ENCODE measurements at regions not wholly inside any gene's neighbourhood (a gene's known extent, or its start where the extent isn't known, plus 50 kb on each side); places are given as distances from the start of the nearest gene placed in this dataset.
A peak's percentile ranks its signal among the peaks of the same experiment; 100 is the strongest.

DNA sequence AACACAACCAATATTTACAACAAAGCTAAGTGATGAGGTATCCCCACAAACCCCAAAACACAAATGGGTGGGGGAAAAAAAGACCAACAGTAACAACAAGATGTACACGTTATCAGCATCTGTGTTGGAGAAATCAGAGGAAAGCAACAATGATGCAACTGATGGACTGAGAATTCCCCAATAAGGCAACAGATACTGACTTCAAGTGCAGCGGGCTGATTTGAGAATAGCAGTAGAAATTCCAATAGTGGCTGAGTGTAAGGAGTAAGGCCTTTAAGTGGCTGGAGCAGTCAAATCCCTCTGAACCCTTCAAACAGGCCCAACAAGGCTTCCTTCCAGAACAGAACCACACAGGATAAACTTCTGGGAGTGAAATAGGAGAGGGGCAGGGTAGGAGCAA lies 97.6 kb downstream of the TM2D1 start:
- DNase-seq (ENCODE audit: low read depth) = no peak

- no peak for DNase-seq (ENCODE audit: low read depth)
Observed at GRCh38 chr1:61626816-61627215, 98.1 kb downstream of the TM2D1 start.

DNA sequence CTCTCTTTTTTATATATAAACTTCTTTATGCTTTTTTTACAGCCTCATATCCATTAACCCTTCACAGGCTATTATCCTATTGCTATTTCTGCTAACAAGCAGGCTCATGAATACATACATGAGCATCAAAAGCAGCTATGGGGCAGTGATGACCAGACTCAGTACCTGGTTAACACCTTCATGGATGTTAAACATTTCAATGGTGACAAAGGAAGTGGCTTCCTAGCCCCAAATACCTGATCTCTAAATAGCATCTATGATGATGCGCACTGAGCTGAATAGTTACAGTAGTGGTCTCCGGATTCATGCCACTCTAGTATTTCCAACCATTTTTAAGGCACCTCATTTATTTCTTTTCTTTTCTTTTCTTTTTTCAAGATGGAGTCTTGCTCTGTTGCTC lies 101.1 kb downstream of the TM2D1 start:
- no peak for DNase-seq (ENCODE audit: low read depth)

- no peak for DNase-seq (ENCODE audit: low read depth)
Observed at GRCh38 chr1:61620536-61620935, 104.4 kb downstream of the TM2D1 start.

- DNase-seq (ENCODE audit: low read depth) = no peak
Observed at GRCh38 chr1:61618755-61619154, 106.2 kb downstream of the TM2D1 start.

- no peak for DNase-seq (ENCODE audit: low read depth)
Observed at GRCh38 chr1:61618193-61618592, 106.7 kb downstream of the TM2D1 start.

- DNase-seq (ENCODE audit: low read depth) = no peak
Observed at GRCh38 chr1:61616830-61617229, 108.1 kb downstream of the TM2D1 start.

- no peak for DNase-seq (ENCODE audit: low read depth)
Observed at GRCh38 chr1:61612602-61613001, 112.3 kb downstream of the TM2D1 start.

DNA sequence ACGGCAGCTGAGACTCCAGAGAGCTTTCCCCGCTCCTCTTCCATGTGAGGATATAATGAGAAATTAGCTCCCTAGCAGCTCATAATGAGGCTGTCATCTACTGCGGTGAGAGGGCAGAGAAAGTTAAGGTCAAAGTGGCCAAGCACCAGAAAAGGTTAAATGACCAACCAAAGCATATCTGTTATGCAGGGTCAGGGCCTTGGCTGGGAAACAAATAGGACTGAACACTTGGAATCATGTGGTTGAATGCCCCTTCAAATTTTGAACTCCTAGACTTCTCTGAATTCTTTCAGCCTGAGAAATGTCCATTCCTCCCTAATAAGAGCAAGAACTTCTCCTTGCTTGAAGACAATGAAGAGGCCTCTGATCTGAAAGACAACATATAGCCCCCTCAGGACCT lies 115.9 kb downstream of the TM2D1 start:
- DNase-seq (ENCODE audit: low read depth) = no peak

GRCh38 chr1:61607448-61607847 lies 117.5 kb downstream of the TM2D1 start:
- DNase-seq (ENCODE audit: low read depth) = no peak

DNA sequence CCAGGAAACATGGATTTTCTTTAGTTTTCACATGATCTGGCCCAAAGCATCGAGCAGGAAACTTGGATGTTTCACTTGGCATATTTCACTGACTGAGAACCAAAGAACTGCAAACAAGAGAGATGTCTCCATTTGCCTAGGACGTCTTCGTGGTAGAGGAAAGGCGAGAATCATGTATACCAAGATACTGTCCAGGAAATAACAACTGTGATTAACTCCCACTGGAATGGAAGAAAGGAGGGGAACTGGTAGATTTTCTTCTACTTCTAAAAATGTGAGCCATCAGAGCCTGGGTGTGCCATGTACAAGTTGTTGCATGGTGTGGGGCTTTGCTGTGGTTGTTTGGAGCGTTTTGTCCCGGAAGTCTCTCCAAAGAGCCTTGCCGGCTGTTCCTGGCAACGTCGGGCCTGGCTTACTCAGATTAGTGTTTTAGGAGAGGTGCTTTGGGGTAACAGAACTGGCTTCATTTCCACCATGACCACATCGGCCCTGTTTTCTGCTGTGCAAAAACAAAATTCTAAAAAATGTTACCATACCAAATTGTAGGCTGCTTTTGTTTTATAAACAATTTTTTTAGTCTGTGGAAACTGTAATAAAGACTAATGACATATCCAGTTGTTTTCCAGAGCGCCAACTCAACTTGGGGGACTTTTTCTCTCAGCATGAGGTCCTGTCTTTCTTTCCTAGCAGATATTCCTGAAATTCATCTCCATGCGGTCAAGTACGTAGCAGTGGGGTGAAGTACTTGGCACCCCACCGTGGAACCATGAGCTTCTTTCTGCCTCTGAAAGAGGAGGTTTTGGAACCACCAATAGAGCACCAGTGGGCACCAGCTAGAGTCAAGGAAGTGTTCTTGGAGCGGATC lies 118.3 kb downstream of the TM2D1 start:
- no peak for DNase-seq (ENCODE audit: low read depth)

- DNase-seq (ENCODE audit: low read depth) = no peak
Observed at GRCh38 chr1:61605607-61606321, 119.2 kb downstream of the TM2D1 start.

- no peak for DNase-seq (ENCODE audit: low read depth)
Observed at GRCh38 chr1:61604684-61605083, 120.3 kb downstream of the TM2D1 start.

GRCh38 chr1:61604261-61604660 lies 120.7 kb downstream of the TM2D1 start:
- DNase-seq (ENCODE audit: low read depth) = no peak

DNA sequence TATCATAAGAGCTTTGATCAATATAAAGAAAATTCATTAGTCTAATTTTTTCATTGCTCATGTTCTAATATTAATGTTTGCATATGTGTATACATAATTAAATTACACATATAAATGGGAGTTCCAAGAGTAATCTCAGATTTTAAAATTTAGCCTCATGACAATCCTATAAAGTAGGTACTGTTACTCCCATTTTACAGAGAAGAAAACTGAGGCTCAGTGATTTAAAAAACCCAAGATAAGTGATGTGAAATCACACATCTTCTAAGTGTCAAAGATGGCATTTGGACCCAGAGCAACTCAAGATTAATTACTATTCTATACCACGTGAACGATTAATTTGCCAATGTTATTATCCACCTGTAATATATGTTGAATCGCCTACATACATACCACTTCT lies 122.3 kb downstream of the TM2D1 start:
- DNase-seq (ENCODE audit: low read depth) = no peak

GRCh38 chr1:61597601-61598000 lies 127.3 kb downstream of the TM2D1 start:
- no peak for DNase-seq (ENCODE audit: low read depth)

- DNase-seq (ENCODE audit: low read depth) = no peak
Observed at GRCh38 chr1:61593331-61593730, 131.6 kb downstream of the TM2D1 start.

DNA sequence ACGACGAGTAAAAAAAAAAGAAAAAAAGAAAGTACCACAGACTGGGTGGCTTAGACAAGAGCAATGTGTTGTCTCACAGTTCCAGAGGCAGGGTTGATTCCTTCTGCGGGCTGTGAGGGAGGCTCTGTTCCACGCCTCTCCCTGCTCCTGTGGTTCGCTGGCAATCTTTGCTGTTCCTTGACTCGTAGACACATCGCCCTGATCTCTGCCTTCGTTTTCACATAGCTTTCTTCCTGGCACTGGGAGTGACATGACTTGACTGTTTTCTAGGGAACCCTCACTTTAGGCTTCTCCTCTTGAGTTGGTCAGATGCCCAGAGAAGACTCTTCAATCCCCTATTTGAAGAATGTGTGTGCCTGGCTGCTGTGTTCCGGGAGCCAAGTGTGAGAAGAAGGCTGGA lies 133.6 kb downstream of the TM2D1 start:
- DNase-seq (ENCODE audit: low read depth) = no peak

GRCh38 chr1:61588736-61589672 lies 135.9 kb downstream of the TM2D1 start:
- DNase-seq (ENCODE audit: low read depth) = peak; percentile 40

DNA sequence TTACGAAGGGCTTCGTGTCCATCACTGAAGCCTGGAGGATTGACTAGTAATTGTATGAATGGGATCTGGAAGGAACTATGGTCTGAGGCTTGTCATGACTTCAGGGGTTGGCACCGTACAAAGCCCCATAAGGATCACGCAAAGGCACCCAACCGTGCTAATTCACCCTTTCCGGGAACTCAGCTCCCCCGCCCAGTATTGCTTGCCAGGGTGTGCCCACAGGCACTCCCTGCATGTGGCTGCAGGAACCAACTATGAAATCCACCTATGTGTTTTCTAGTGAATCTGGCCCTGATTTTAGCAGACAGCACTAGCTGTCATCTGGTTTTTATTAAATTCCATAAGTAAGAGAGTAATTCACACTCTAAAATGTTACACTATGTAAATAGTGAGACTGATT lies 139.2 kb downstream of the TM2D1 start:
- no peak for DNase-seq (ENCODE audit: low read depth)

DNA sequence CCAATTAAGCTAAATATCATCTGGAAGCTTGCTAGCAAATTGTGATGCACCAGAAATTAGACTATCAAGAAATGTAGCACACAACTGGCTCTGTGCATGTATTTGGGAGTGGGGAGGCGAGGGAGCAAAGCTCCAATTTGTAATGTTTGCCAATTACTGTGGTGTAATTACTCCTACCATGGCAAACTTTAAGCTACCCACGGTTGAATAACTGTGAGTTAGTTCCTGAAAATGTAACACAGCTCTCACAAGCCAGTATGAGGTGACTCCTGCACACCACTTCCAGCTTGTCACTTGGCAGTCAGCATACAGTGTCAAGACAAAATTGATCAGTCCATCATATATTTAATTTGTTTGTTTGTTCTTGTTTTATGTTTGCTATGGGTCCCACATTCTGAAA lies 141.2 kb downstream of the TM2D1 start:
- no peak for DNase-seq (ENCODE audit: low read depth)

GRCh38 chr1:61581251-61581650 lies 143.7 kb downstream of the TM2D1 start:
- DNase-seq (ENCODE audit: low read depth) = no peak
